ENCODE measurements at regions not wholly inside any gene's neighbourhood (a gene's known extent, or its start where the extent isn't known, plus 50 kb on each side); places are given as distances from the start of the nearest gene placed in this dataset.

- ATAC-seq (no peak), DNase-seq (ENCODE audit: low read depth, low spot score) (no peak)
- no peaks in the 10 kb centered on the region for H3K9me3 ChIP-seq (ENCODE audit: control insufficient read depth in 1 of 2, insufficient read depth in 1 of 2, low read depth in 1 of 2, low read length in 2 of 2)
- no peak overlapping the region for H3K27ac ChIP-seq (ENCODE audit: low read depth, low read length)
- no peak overlapping the region for H3K4me3 ChIP-seq (replicated peaks in 1 of 2; ENCODE audit: low read depth in 1 of 2, low read length in 2 of 2)
- H3K4me2 ChIP-seq (ENCODE audit: low read length): no peak overlapping the region
- TF ChIP-seq REST (IDR thresholded peaks at IDR 0.05; ENCODE audit: low read depth) (no peak), ELF1 (IDR thresholded peaks at IDR 0.05; ENCODE audit: borderline replicate concordance, low read depth) (no peak), CBX3 (IDR thresholded peaks at IDR 0.05; ENCODE audit: low read depth) (no peak), FOSL1 (IDR thresholded peaks at IDR 0.05; ENCODE audit: low read depth) (no peak), POLR2AphosphoS5 (IDR thresholded peaks at IDR 0.05; ENCODE audit: low read depth, low read length) (no peak), ZNF274 (IDR thresholded peaks at IDR 0.05; ENCODE audit: low read depth, low read length) (no peak), EZH2 (IDR thresholded peaks at IDR 0.05) (no peak), RAD21 (IDR thresholded peaks at IDR 0.05; ENCODE audit: low read depth) (no peak)
- TF ChIP-seq, protein P1, sequence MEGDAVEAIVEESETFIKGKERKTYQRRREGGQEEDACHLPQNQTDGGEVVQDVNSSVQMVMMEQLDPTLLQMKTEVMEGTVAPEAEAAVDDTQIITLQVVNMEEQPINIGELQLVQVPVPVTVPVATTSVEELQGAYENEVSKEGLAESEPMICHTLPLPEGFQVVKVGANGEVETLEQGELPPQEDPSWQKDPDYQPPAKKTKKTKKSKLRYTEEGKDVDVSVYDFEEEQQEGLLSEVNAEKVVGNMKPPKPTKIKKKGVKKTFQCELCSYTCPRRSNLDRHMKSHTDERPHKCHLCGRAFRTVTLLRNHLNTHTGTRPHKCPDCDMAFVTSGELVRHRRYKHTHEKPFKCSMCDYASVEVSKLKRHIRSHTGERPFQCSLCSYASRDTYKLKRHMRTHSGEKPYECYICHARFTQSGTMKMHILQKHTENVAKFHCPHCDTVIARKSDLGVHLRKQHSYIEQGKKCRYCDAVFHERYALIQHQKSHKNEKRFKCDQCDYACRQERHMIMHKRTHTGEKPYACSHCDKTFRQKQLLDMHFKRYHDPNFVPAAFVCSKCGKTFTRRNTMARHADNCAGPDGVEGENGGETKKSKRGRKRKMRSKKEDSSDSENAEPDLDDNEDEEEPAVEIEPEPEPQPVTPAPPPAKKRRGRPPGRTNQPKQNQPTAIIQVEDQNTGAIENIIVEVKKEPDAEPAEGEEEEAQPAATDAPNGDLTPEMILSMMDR (IDR thresholded peaks at IDR 0.05 in 2 of 3, conservative IDR thresholded peaks at IDR 0.05 in 1 of 3; ENCODE audit: borderline replicate concordance in 1 of 3, insufficient read depth in 1 of 3, low read depth in 2 of 3, low read length in 2 of 3): no peak
- TF ChIP-seq, protein P2, sequence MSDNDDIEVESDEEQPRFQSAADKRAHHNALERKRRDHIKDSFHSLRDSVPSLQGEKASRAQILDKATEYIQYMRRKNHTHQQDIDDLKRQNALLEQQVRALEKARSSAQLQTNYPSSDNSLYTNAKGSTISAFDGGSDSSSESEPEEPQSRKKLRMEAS (IDR thresholded peaks at IDR 0.05): no peak
- ChIA-PET RAD21 (ENCODE audit: low non-redundant PET in 1 of 2, low total read pairs in 2 of 2, uncharacterized antibody in 2 of 2, unreplicated experiment in 2 of 2) (no interaction called here), POLR2A (no interaction called here), CTCF (no interaction called here)
- H3K36me3 ChIP-seq (ENCODE audit: control insufficient read depth in 1 of 2, insufficient read depth in 2 of 2, low read length in 2 of 2): no peaks in the 10 kb centered on the region
- H3K9ac ChIP-seq (ENCODE audit: low read length): no peak overlapping the region
- no peaks in the 10 kb centered on the region for H3K27me3 ChIP-seq (ENCODE audit: insufficient read depth, low read length)
- H4K20me1 ChIP-seq (ENCODE audit: insufficient read depth): no peaks in the 10 kb centered on the region
- H3K9me2 ChIP-seq (ENCODE audit: insufficient read depth): no peaks in the 10 kb centered on the region
- intact Hi-C loops (cut with micrococcal nuclease): no loop called here
- no peak overlapping the region for H2AFZ ChIP-seq (ENCODE audit: low read depth, low read length, poor library complexity, severe bottlenecking)
- peaks cover 12 to 32% of the 10 kb centered on the region in 2 experiments for H3K4me1 ChIP-seq (ENCODE audit: control insufficient read depth in 1 of 2, insufficient read depth in 2 of 2, low read length in 2 of 2)
- peaks cover 8% of the 10 kb centered on the region; the same call in 1 of the 2 replicates for H3K79me2 ChIP-seq (ENCODE audit: insufficient read depth, low read length)
- no TSS peak for BruUV-seq (replicated peaks)
Observed at GRCh38 chr2:134135793-134136192, 118.1 kb upstream of the MGAT5 start.
